Small intestine (tissue), 7 donors: ENCODE measurements at regions not wholly inside any gene's neighbourhood (a gene's known extent, or its start where the extent isn't known, plus 50 kb on each side); places are given as distances from the start of the nearest gene placed in this dataset.
"Not testable (repeated sequence)": the region's sequence is repeated elsewhere in the genome, so short reads cannot be mapped to it uniquely, and the experiment has no call there.

ENCODE experiments used
- DNase-seq, 2 donors: peaks; one replicate each; pipeline versions ENCODE4 v3.0.0 to v3.0.0-alpha.2; 2013
- FAIRE-seq: peaks from 2 replicates; lab custom pipeline; 2012; peaks lifted over from hg19 to GRCh38; lab: Jason Lieb, UNC
- H3K27ac ChIP-seq, 3 donors: one replicate each; pipeline ENCODE4 v1.5.1; 2013; ENCODE audit warnings: low read length in 2 of 3, mild to moderate bottlenecking in 2 of 3, control low read depth in 1 of 3, inconsistent platforms in 1 of 3, low read depth in 1 of 3, moderate library complexity in 1 of 3
- H3K27me3 ChIP-seq, 3 donors: one replicate each; pipeline ENCODE4 v1.6.1; 2013; ENCODE audit warnings: low read length in 3 of 3, inconsistent platforms in 1 of 3; ENCODE audit not compliant: control insufficient read depth in 3 of 3, insufficient read depth in 3 of 3
- H3K36me3 ChIP-seq, 3 donors: one replicate each; pipeline ENCODE4 v1.6.1; 2013; ENCODE audit warnings: low read length in 3 of 3, inconsistent platforms in 1 of 3, low read depth in 1 of 3, mild to moderate bottlenecking in 1 of 3, moderate library complexity in 1 of 3; ENCODE audit not compliant: control insufficient read depth in 3 of 3, insufficient read depth in 2 of 3
- H3K4me1 ChIP-seq, 3 donors: one replicate each; pipeline ENCODE4 v1.6.1; 2013; ENCODE audit warnings: low read length in 2 of 3, inconsistent platforms in 1 of 3, low read depth in 1 of 3, mild to moderate bottlenecking in 1 of 3, moderate library complexity in 1 of 3; ENCODE audit not compliant: control insufficient read depth in 3 of 3, insufficient read depth in 2 of 3
- H3K4me3 ChIP-seq, 3 donors: one replicate each; pipeline ENCODE4 v1.5.1; 2013; ENCODE audit warnings: low read length in 3 of 3, control low read depth in 1 of 3, inconsistent platforms in 1 of 3, low read depth in 1 of 3, mild to moderate bottlenecking in 1 of 3, moderate library complexity in 1 of 3
- H3K9me3 ChIP-seq, 2 donors: one replicate each; pipeline ENCODE4 v1.6.1; 2013; ENCODE audit warnings: low read depth in 1 of 2, low read length in 1 of 2; ENCODE audit not compliant: control insufficient read depth in 2 of 2, insufficient read depth in 1 of 2
- WGBS, 3 donors: extraction: QIAGEN DNeasy Blood & Tissue Kit; methylation state at CpG; one replicate each; pipeline ENCODE4 v1.1.7; 2013; 5-methylcytosine and 5-hydroxymethylcytosine counted together
- donor health status: healthy with polysubstance abuse.
- donor health status: control.
- donor health status: control.
- donor health status: Bipolar disorder and iron deficiency.
- donor health status: healthy.

DNA sequence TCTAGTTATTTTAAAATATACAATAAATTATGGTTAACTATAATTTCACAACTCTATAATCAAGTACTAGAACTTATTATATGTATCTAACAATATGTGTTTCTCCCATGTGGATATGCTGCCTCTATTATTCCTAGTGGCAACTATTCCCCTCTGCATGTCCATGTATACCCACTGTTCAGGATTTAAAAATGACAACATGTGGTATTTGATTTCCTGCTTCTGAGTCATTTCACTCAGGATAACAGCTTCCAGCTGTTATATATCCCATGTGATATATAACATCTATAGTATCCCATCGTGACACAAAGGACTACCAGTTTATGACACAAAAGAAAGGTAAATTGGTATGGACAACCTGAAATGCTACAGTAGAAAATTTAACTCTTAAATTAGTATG is 167.4 kb upstream of the TACR3 start:
- Histone ChIP-seq H3K36me3 (no peaks in the 10 kb centered on the region), H3K9me3 (no peaks in the 10 kb centered on the region), H3K4me1 (no peaks in the 10 kb centered on the region), H3K4me3 (no peak overlapping the region), H3K27me3 (no peaks in the 10 kb centered on the region), H3K27ac (no peak overlapping the region)
- DNase-seq (no peak), FAIRE-seq (no peak)
- WGBS, 3 donors: 77 to 86% (median 78%) methylated on average over 1 of the region's 1 CpG

GRCh38 chr4:103885152-103885551 is 165.4 kb upstream of the TACR3 start:
- H3K36me3 ChIP-seq: no peaks in the 10 kb centered on the region
- H3K4me1 ChIP-seq: no peaks in the 10 kb centered on the region
- FAIRE-seq (no peak), DNase-seq (no peak)
- H3K27ac ChIP-seq: no peak overlapping the region
- no peaks in the 10 kb centered on the region for H3K27me3 ChIP-seq
- no peak overlapping the region for H3K4me3 ChIP-seq
- 12 to 31% (median 20%) methylated on average over 3 of the region's 3 CpGs for WGBS, 3 donors
- H3K9me3 ChIP-seq: no peaks in the 10 kb centered on the region

- DNase-seq (no peak), FAIRE-seq (no peak)
- Histone ChIP-seq H3K4me1 (no peaks in the 10 kb centered on the region), H3K27me3 (no peaks in the 10 kb centered on the region), H3K36me3 (no peaks in the 10 kb centered on the region), H3K27ac (no peak overlapping the region), H3K4me3 (no peak overlapping the region), H3K9me3 (no peaks in the 10 kb centered on the region)
- 83 to 89% (median 86%) methylated on average over 2 of the region's 2 CpGs for WGBS, 3 donors
These were observed 147.5 kb upstream of the TACR3 start for GRCh38 chr4:103867311-103867710.

DNA sequence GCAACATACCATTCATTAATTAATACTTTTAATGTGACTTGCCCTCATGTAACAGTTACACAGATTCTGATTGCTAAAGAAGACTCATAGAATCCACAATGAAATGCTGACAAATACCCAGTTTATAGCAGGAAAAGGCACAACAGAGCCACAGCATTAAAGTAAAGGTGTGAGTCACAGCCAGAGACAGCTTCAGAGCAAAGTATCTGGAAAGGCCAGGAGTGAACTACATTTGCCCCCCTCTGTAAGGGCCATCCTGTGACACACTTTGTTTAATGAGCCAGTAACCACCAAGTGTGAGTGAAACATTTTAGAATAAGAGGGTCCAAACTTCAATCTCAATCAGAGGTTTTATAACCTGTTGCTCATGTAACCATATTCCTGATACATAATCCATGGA is 133.8 kb upstream of the TACR3 start:
- no peaks in the 10 kb centered on the region for H3K27me3 ChIP-seq
- H3K36me3 ChIP-seq: no peaks in the 10 kb centered on the region
- no peak overlapping the region for H3K4me3 ChIP-seq
- no peaks in the 10 kb centered on the region for H3K4me1 ChIP-seq
- no peak overlapping the region for H3K27ac ChIP-seq
- no peak for DNase-seq
- no peak for FAIRE-seq
- H3K9me3 ChIP-seq: peaks cover 0 to 6% of the 10 kb centered on the region in 2 donors

DNA sequence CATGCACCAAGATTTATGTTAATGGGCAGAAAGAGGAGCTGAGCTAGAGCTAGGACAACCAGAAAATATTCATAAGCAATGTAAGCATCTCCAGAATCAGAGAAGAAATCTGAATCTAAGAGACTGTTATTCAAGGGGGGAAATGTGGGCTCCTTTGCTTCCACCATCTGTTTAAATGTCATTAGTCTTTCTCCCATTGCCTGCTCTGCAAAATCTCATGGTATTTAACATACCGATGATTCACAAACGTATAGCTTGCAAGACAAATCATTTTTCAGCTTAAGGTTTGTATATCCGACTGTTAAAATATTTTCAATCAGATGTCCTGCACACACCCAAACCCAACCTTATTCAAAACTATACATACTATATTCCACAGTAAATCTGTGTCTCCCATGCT is 133.4 kb upstream of the TACR3 start:
- 61 to 88% (median 75%) methylated on average over 3 of the region's 3 CpGs for WGBS, 3 donors
- Histone ChIP-seq H3K9me3 (peaks cover 0 to 10% of the 10 kb centered on the region in 2 donors), H3K4me1 (no peaks in the 10 kb centered on the region), H3K4me3 (no peak overlapping the region), H3K36me3 (no peaks in the 10 kb centered on the region), H3K27ac (no peak overlapping the region), H3K27me3 (no peaks in the 10 kb centered on the region)
- FAIRE-seq (no peak), DNase-seq (no peak)

DNA sequence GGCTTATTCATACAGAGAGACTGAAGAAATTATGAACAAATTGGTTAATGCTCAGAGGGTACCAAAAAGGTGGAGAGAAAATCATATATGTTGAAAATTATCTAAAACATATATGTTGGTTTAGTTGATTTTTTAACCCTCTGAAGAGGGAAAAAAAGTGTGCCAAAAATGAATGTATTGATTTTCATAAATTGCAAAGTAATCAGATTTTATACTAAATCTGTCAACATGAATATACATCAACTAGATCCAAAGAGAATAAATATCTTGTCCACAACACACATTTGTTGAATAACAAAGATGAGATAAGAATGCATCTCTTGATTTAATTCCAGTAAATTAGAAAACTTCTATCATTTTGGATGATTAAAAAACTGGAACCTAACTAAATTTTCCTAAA is 125.3 kb upstream of the TACR3 start:
- Histone ChIP-seq H3K27me3 (no peaks in the 10 kb centered on the region), H3K9me3 (peaks cover 0 to 12% of the 10 kb centered on the region in 2 donors), H3K36me3 (no peaks in the 10 kb centered on the region), H3K4me1 (no peaks in the 10 kb centered on the region), H3K27ac (no peak overlapping the region), H3K4me3 (no peak overlapping the region)
- FAIRE-seq (peak; percentile 33), DNase-seq (no peak)

- no peak overlapping the region for H3K4me3 ChIP-seq
- DNase-seq (no peak), FAIRE-seq (no peak)
- no peaks in the 10 kb centered on the region for H3K9me3 ChIP-seq
- H3K27ac ChIP-seq: no peak overlapping the region
- no peaks in the 10 kb centered on the region for H3K4me1 ChIP-seq
- 65 to 69% (median 68%) methylated on average over 5 of the region's 5 CpGs for WGBS, 3 donors
- no peaks in the 10 kb centered on the region for H3K36me3 ChIP-seq
- no peaks in the 10 kb centered on the region for H3K27me3 ChIP-seq
These were observed 123.0 kb upstream of the TACR3 start for GRCh38 chr4:103842637-103843239.

DNA sequence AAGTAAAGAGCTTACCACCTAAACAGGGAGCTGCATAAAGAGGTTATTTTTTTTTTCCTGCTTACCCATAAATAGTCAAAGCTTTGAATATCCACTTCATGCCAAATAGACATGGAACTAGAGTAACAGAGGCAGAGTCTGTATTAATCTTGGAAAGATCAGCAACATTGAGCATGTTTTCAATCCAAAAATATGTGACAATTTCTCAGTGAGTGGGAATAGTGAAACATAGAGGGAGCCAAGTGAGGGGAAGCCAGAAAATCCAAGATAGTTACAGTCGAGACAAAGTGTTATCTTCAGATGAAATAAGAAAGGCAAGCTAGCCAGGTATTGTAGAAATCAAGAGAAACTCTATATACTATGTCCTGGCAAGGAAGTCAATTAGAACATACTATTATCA is 122.3 kb upstream of the TACR3 start:
- H3K4me1 ChIP-seq: no peaks in the 10 kb centered on the region
- no peaks in the 10 kb centered on the region for H3K36me3 ChIP-seq
- no peaks in the 10 kb centered on the region for H3K27me3 ChIP-seq
- H3K4me3 ChIP-seq: no peak overlapping the region
- H3K9me3 ChIP-seq: no peaks in the 10 kb centered on the region
- H3K27ac ChIP-seq: no peak overlapping the region
- DNase-seq (no peak), FAIRE-seq (no peak)
- 52 to 69% (median 61%) methylated on average over 1 of the region's 1 CpG for WGBS, 3 donors

- H3K4me3 ChIP-seq, H3K27me3 ChIP-seq, FAIRE-seq, H3K4me1 ChIP-seq, H3K36me3 ChIP-seq, H3K27ac ChIP-seq, DNase-seq, H3K9me3 ChIP-seq: not testable (repeated sequence)
- WGBS, 3 donors: 39 to 57% (median 48%) methylated on average over 5 of the region's 5 CpGs
These were observed 90.5 kb upstream of the TACR3 start for GRCh38 chr4:103810308-103810707.
